WTC11 (cell line): ENCODE measurements at regions not wholly inside any gene's neighbourhood (a gene's known extent, or its start where the extent isn't known, plus 50 kb on each side); places are given as distances from the start of the nearest gene placed in this dataset.

Source experiments
- ATAC-seq: fragments of 200-7000 bp; cut with Tn5 transposase; 2 replicates; pipeline ENCODE4 v1.10.0; 2021; ENCODE audit warnings: mild to moderate bottlenecking, moderate library complexity
- CTCF ChIA-PET: fragments of 300-600 bp; sonication (Branson Sonifier 250); formaldehyde crosslinking; loops from one replicate; lab custom pipeline; 2021; ENCODE audit warnings: antibody characterized with exemption; lab: Charles Lee
- POLR2A ChIA-PET: fragments of 350-600 bp; sonication (Branson Sonifier 250); formaldehyde crosslinking; loops from one replicate; lab custom pipeline; 2021; ENCODE audit warnings: antibody characterized with exemption; lab: Charles Lee
- DNase-seq: peaks from one replicate; pipeline ENCODE4 v3.0.0; 2021; ENCODE audit warnings: low spot score
- H3K27ac Mint-ChIP-seq: 2 replicates; pipeline ENCODE4 v1.8.0; 2021; ENCODE audit warnings: mixed read lengths
- H3K27me3 Mint-ChIP-seq: 2 replicates; pipeline ENCODE4 v1.8.0; 2021; ENCODE audit warnings: low read depth, mild to moderate bottlenecking, moderate library complexity, mixed read lengths
- H3K36me3 Mint-ChIP-seq: 2 replicates; pipeline ENCODE4 v1.8.0; 2021; ENCODE audit warnings: mixed read lengths
- H3K4me1 Mint-ChIP-seq: 2 replicates; pipeline ENCODE4 v1.8.0; 2022; ENCODE audit warnings: mixed read lengths
- H3K4me3 Mint-ChIP-seq: 2 replicates; pipeline ENCODE4 v1.8.0; 2021; ENCODE audit warnings: mild to moderate bottlenecking, moderate library complexity, mixed read lengths
- H3K9me3 Mint-ChIP-seq: 2 replicates; pipeline ENCODE4 v1.8.0; 2021; ENCODE audit warnings: mixed read lengths
- AFF4 ChIP-seq: sonication (generic); formaldehyde crosslinking; IDR thresholded peaks from 2 replicates; pipeline ENCODE4 v1.8.1; 2023; ENCODE audit warnings: mild to moderate bottlenecking, missing genetic modification reagents, borderline replicate concordance
- ATF6 ChIP-seq: sonication (generic); formaldehyde crosslinking; IDR thresholded peaks from 2 replicates; pipeline ENCODE4 v1.8.1; 2023; ENCODE audit warnings: mild to moderate bottlenecking, missing genetic modification reagents
- EMX1 ChIP-seq: fragments of 250-450 bp; sonication (Bioruptor Pico); IDR thresholded peaks from 2 replicates; pipeline ENCODE4 v1.8.0; 2021; ENCODE audit warnings: mild to moderate bottlenecking
- GABPB1 ChIP-seq: sonication (generic); formaldehyde crosslinking; IDR thresholded peaks from 2 replicates; pipeline ENCODE4 v1.8.1; 2023; ENCODE audit warnings: mild to moderate bottlenecking, missing genetic modification reagents
- IRF1 ChIP-seq: sonication (generic); formaldehyde crosslinking; IDR thresholded peaks from 2 replicates; pipeline ENCODE4 v1.8.0; 2023; ENCODE audit warnings: missing genetic modification reagents
- MYBL2 ChIP-seq: sonication (generic); formaldehyde crosslinking; IDR thresholded peaks from 2 replicates; pipeline ENCODE4 v1.8.1; 2023; ENCODE audit warnings: mild to moderate bottlenecking, moderate library complexity, missing genetic modification reagents
- NFYB ChIP-seq: sonication (generic); formaldehyde crosslinking; conservative IDR thresholded peaks from 2 replicates; pipeline ENCODE4 v1.8.0; 2022; ENCODE audit warnings: low read depth, missing genetic modification reagents
- NR3C1 ChIP-seq: sonication (generic); formaldehyde crosslinking; conservative IDR thresholded peaks from 2 replicates; pipeline ENCODE4 v1.8.1; 2023; ENCODE audit warnings: low read depth, mild to moderate bottlenecking, missing genetic modification reagents
- STAT6 ChIP-seq: sonication (generic); formaldehyde crosslinking; conservative IDR thresholded peaks from 2 replicates; pipeline ENCODE4 v1.8.1; 2023; ENCODE audit warnings: mild to moderate bottlenecking, low read depth, missing genetic modification reagents, moderate library complexity
- ZNF138 ChIP-seq: sonication (generic); formaldehyde crosslinking; conservative IDR thresholded peaks from 2 replicates; pipeline ENCODE4 v1.8.1; 2022; ENCODE audit warnings: mild to moderate bottlenecking, moderate library complexity, missing genetic modification reagents
- ZNF263 ChIP-seq: sonication (generic); formaldehyde crosslinking; IDR thresholded peaks from 2 replicates; pipeline ENCODE4 v1.8.1; 2022; ENCODE audit warnings: low read depth, mild to moderate bottlenecking, moderate library complexity, missing genetic modification reagents
- ZNF416 ChIP-seq: fragments of 250-450 bp; sonication (Bioruptor Pico); IDR thresholded peaks from 2 replicates; pipeline ENCODE4 v1.9.0; 2021; ENCODE audit warnings: mild to moderate bottlenecking, inconsistent platforms
- ZNF423 ChIP-seq: fragments of 250-450 bp; sonication (Bioruptor Pico); IDR thresholded peaks from 2 replicates; pipeline ENCODE4 v2.1.2; 2022; ENCODE audit warnings: mild to moderate bottlenecking, moderate library complexity
- ZSCAN18 ChIP-seq: fragments of 250-450 bp; sonication (Bioruptor Pico); IDR thresholded peaks from 2 replicates; pipeline ENCODE4 v2.1.2; 2022; ENCODE audit warnings: mild to moderate bottlenecking, moderate library complexity
- TF ChIP-seq, protein P1 (sequence below): sonication (generic); formaldehyde crosslinking; IDR thresholded peaks from 2 replicates; pipeline ENCODE4 v1.8.1; 2022; ENCODE audit warnings: missing genetic modification reagents, borderline replicate concordance

GRCh38 chr9:89801341-89801740 lies 196.5 kb downstream of the GADD45G start:
- POLR2A ChIA-PET: no interaction called here
- CTCF ChIA-PET: interaction anchor here (1.5 kb wide), 1 partner anchor 58 kb away, joined by 6 read pairs; no protein-coding TSS in a partner anchor
- Mint-ChIP-seq H3K27ac (no peak overlapping the region), H3K27me3 (peaks cover 2% of the 10 kb centered on the region; the same call in 1 of the 2 replicates), H3K4me1 (peaks cover 25% of the 10 kb centered on the region), H3K4me3 (no peak overlapping the region), H3K9me3 (peaks cover 4% of the 10 kb centered on the region; the same call in 1 of the 2 replicates), H3K36me3 (peaks cover 3% of the 10 kb centered on the region; the same call in 1 of the 2 replicates)
- no peak for DNase-seq
- no peak for ATAC-seq
- TF ChIP-seq ZSCAN18 (CRISPR knock-in tag) (no peak), NR3C1 (CRISPR knock-in tag) (no peak), ATF6 (CRISPR knock-in tag) (no peak), ZNF423 (CRISPR knock-in tag) (no peak), GABPB1 (no peak), MYBL2 (no peak), ZNF138 (no peak), IRF1 (CRISPR knock-in tag) (no peak), ZNF416 (no peak), AFF4 (CRISPR knock-in tag) (no peak), EMX1 (CRISPR knock-in tag) (no peak), STAT6 (CRISPR knock-in tag) (no peak), NFYB (CRISPR knock-in tag) (no peak), ZNF263 (CRISPR knock-in tag) (no peak)
- TF ChIP-seq, protein P1, sequence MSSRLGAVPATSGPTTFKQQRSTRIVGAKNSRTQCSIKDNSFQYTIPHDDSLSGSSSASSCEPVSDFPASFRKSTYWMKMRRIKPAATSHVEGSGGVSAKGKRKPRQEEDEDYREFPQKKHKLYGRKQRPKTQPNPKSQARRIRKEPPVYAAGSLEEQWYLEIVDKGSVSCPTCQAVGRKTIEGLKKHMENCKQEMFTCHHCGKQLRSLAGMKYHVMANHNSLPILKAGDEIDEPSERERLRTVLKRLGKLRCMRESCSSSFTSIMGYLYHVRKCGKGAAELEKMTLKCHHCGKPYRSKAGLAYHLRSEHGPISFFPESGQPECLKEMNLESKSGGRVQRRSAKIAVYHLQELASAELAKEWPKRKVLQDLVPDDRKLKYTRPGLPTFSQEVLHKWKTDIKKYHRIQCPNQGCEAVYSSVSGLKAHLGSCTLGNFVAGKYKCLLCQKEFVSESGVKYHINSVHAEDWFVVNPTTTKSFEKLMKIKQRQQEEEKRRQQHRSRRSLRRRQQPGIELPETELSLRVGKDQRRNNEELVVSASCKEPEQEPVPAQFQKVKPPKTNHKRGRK (CRISPR knock-in tag): no peak
